ENCODE measurements at regions not wholly inside any gene's neighbourhood (a gene's known extent, or its start where the extent isn't known, plus 50 kb on each side); places are given as distances from the start of the nearest gene placed in this dataset.

GRCh38 chr10:29776246-29776645, 141.5 kb upstream of the SVIL start:
- POLR2A ChIA-PET, result no interaction called here
- no peaks in the 10 kb centered on the region for H3K9me3 ChIP-seq (ENCODE audit: control insufficient read depth, insufficient read depth, low read depth, low read length)
- H3K4me3 ChIP-seq (ENCODE audit: low read depth, low read length), result no peak overlapping the region
- TF ChIP-seq ZNF391 (tag by site-specific recombination; IDR thresholded peaks at IDR 0.05; ENCODE audit: borderline replicate concordance, low read depth), result no peak
- TF ChIP-seq ZNF514 (tag by site-specific recombination; IDR thresholded peaks at IDR 0.05), result no peak
- TF ChIP-seq HOXA7 (CRISPR knock-in tag; IDR thresholded peaks at IDR 0.05; ENCODE audit: borderline replicate concordance), result no peak
- no peak for TF ChIP-seq ZFP37 (tag by site-specific recombination; IDR thresholded peaks at IDR 0.05)
- no peak for TF ChIP-seq YY2 (tag by site-specific recombination; IDR thresholded peaks at IDR 0.05)
- no peak for TF ChIP-seq ZSCAN16 (tag by site-specific recombination; IDR thresholded peaks at IDR 0.05)
- TF ChIP-seq ZNF664 (tag by site-specific recombination; IDR thresholded peaks at IDR 0.05), result no peak
- no peak for TF ChIP-seq KLF1 (tag by site-specific recombination; IDR thresholded peaks at IDR 0.05)
- TF ChIP-seq HIC1 (tag by site-specific recombination; IDR thresholded peaks at IDR 0.05), result no peak
- TF ChIP-seq ZNF701 (tag by site-specific recombination; IDR thresholded peaks at IDR 0.05), result no peak
- no peak for TF ChIP-seq MZF1 (tag by site-specific recombination; IDR thresholded peaks at IDR 0.05; ENCODE audit: borderline replicate concordance)
- no peak for TF ChIP-seq ZNF433 (tag by site-specific recombination; IDR thresholded peaks at IDR 0.05; ENCODE audit: low read depth)
- TF ChIP-seq KLF16 (tag by site-specific recombination; IDR thresholded peaks at IDR 0.05), result no peak
- TF ChIP-seq ZNF624 (tag by site-specific recombination; IDR thresholded peaks at IDR 0.05), result no peak
- TF ChIP-seq PBX3 (CRISPR knock-in tag; IDR thresholded peaks at IDR 0.05), result no peak
- TF ChIP-seq ZNF10 (tag by site-specific recombination; IDR thresholded peaks at IDR 0.05), result no peak
- no peak for TF ChIP-seq ZNF596 (tag by site-specific recombination; IDR thresholded peaks at IDR 0.05)
- no peak for TF ChIP-seq KLF10 (tag by site-specific recombination; IDR thresholded peaks at IDR 0.05)
- no peak for TF ChIP-seq ZNF76 (tag by site-specific recombination; IDR thresholded peaks at IDR 0.05; ENCODE audit: borderline replicate concordance, low read depth)
- no peak for TF ChIP-seq ZNF311 (tag by site-specific recombination; IDR thresholded peaks at IDR 0.05; ENCODE audit: borderline replicate concordance)
- H3K36me3 ChIP-seq (ENCODE audit: control insufficient read depth in 2 of 2, insufficient read depth in 1 of 2, low read length in 2 of 2), result no peaks in the 10 kb centered on the region
- H3K4me1 ChIP-seq (ENCODE audit: control insufficient read depth, insufficient read depth, low read length), result no peaks in the 10 kb centered on the region
- CTCF ChIA-PET, result interaction anchor here (1.5 kb wide), 1 partner anchor 82 kb away, joined by 5 read pairs; no protein-coding TSS in a partner anchor
- H3K27ac ChIP-seq (ENCODE audit: extremely low read depth, low read depth, low read length), result no peak overlapping the region

GRCh38 chr10:29774475-29774874, 139.7 kb upstream of the SVIL start:
- Histone ChIP-seq H3K4me1 (ENCODE audit: control insufficient read depth, insufficient read depth, low read length) (no peaks in the 10 kb centered on the region), H3K27ac (ENCODE audit: extremely low read depth, low read depth, low read length) (no peak overlapping the region), H3K36me3 (ENCODE audit: control insufficient read depth in 2 of 2, insufficient read depth in 1 of 2, low read length in 2 of 2) (no peaks in the 10 kb centered on the region), H3K9me3 (ENCODE audit: control insufficient read depth, insufficient read depth, low read depth, low read length) (no peaks in the 10 kb centered on the region), H3K4me3 (ENCODE audit: low read depth, low read length) (no peak overlapping the region)
- TF ChIP-seq FEZF1 (tag by site-specific recombination; IDR thresholded peaks at IDR 0.05) (no peak), KLF7 (tag by site-specific recombination; IDR thresholded peaks at IDR 0.05; ENCODE audit: borderline replicate concordance) (no peak), ZNF362 (tag by site-specific recombination; IDR thresholded peaks at IDR 0.05) (no peak)
- ChIA-PET CTCF (no interaction called here), POLR2A (no interaction called here)
